ENCODE measurements at regions not wholly inside any gene's neighbourhood (a gene's known extent, or its start where the extent isn't known, plus 50 kb on each side); places are given as distances from the start of the nearest gene placed in this dataset.

DNA sequence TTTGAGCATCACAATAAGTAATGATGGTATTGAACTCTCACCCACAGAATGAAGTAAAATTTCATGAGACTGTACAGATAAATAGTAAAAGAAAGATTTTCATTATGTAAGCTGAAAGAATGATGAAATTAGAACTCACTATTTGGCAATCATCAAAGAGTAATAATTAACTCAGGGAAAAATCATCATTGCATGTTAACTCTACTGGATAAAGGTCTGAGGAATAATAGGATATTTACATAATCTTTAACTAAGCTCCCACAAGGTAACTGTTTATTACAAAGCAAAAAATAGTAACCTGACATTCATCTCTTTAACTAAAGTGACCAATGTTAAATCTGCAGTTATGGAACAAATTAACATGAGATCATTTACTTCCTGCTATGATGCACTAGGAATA is 739.9 kb downstream of the FAM181B start:
- TF ChIP-seq, protein P1, sequence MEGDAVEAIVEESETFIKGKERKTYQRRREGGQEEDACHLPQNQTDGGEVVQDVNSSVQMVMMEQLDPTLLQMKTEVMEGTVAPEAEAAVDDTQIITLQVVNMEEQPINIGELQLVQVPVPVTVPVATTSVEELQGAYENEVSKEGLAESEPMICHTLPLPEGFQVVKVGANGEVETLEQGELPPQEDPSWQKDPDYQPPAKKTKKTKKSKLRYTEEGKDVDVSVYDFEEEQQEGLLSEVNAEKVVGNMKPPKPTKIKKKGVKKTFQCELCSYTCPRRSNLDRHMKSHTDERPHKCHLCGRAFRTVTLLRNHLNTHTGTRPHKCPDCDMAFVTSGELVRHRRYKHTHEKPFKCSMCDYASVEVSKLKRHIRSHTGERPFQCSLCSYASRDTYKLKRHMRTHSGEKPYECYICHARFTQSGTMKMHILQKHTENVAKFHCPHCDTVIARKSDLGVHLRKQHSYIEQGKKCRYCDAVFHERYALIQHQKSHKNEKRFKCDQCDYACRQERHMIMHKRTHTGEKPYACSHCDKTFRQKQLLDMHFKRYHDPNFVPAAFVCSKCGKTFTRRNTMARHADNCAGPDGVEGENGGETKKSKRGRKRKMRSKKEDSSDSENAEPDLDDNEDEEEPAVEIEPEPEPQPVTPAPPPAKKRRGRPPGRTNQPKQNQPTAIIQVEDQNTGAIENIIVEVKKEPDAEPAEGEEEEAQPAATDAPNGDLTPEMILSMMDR (IDR thresholded peaks at IDR 0.05 in 4 of 5, conservative IDR thresholded peaks at IDR 0.05 in 1 of 5), result no peak
- TF ChIP-seq POLR2A (IDR thresholded peaks at IDR 0.05), result no peak

Measured in gastrocnemius medialis (tissue), 4 donors.